Thyroid gland (tissue), 4 donors: ENCODE measurements at regions not wholly inside any gene's neighbourhood (a gene's known extent, or its start where the extent isn't known, plus 50 kb on each side); places are given as distances from the start of the nearest gene placed in this dataset.

ENCODE experiments used
- POLR2A ChIP-seq, 2 donors: fragments of 450-650 bp; IDR thresholded peaks; one replicate each; pipeline ENCODE4 v1.6.1; 2017; ENCODE audit warnings: antibody characterized with exemption in 2 of 2, mild to moderate bottlenecking in 2 of 2, moderate library complexity in 1 of 2
- TF ChIP-seq, protein P1 (sequence below), 6 experiments: fragments of 200-600 bp in 3 of 6; fragments of 450-650 bp in 3 of 6; sonication (generic) in 3 of 6; IDR thresholded peaks; one replicate each; pipeline ENCODE4 v1.5.1; 2016 to 2019; ENCODE audit warnings: antibody characterized with exemption in 6 of 6, mild to moderate bottlenecking in 2 of 6, inconsistent platforms in 1 of 6, moderate library complexity in 1 of 6

DNA sequence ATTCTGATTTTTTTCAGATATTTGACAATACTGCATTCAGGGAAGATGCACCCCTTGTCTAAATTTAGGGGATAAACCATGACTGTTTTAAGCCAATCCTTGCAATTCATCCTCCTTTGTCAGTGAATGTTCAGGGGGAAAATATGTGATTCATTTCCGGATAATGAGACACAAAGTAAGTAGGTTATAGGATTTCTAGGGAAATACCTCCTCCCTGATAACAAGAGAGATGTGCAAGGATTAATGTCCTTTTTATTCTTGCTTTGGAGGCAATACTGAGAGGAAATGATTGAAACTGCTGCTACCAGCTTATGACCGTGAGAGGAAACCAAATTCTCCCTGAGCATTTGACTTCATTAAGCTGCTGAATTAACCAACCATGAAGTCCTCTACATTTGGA, 161.3 kb upstream of the EYA4 start:
- TF ChIP-seq, protein P1, sequence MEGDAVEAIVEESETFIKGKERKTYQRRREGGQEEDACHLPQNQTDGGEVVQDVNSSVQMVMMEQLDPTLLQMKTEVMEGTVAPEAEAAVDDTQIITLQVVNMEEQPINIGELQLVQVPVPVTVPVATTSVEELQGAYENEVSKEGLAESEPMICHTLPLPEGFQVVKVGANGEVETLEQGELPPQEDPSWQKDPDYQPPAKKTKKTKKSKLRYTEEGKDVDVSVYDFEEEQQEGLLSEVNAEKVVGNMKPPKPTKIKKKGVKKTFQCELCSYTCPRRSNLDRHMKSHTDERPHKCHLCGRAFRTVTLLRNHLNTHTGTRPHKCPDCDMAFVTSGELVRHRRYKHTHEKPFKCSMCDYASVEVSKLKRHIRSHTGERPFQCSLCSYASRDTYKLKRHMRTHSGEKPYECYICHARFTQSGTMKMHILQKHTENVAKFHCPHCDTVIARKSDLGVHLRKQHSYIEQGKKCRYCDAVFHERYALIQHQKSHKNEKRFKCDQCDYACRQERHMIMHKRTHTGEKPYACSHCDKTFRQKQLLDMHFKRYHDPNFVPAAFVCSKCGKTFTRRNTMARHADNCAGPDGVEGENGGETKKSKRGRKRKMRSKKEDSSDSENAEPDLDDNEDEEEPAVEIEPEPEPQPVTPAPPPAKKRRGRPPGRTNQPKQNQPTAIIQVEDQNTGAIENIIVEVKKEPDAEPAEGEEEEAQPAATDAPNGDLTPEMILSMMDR (IDR thresholded peaks at IDR 0.05) = no peak
- TF ChIP-seq POLR2A (IDR thresholded peaks at IDR 0.05) = no peak
